ENCODE measurements at regions not wholly inside any gene's neighbourhood (a gene's known extent, or its start where the extent isn't known, plus 50 kb on each side); places are given as distances from the start of the nearest gene placed in this dataset.

- ChIA-PET CTCF (no interaction called here), POLR2A (no interaction called here)
- ATAC-seq (no peak), DNase-seq (ENCODE audit: low spot score) (no peak)
- Mint-ChIP-seq H3K36me3 (no peaks in the 10 kb centered on the region), H3K27ac (no peak overlapping the region), H3K4me1 (no peaks in the 10 kb centered on the region), H3K27me3 (ENCODE audit: low read depth) (no peaks in the 10 kb centered on the region; the same call in 1 of the 2 replicates), H3K4me3 (no peak overlapping the region), H3K9me3 (no peaks in the 10 kb centered on the region)
- TF ChIP-seq ATF6 (CRISPR knock-in tag; IDR thresholded peaks at IDR 0.05), result no peak
- TF ChIP-seq ZNF121 (CRISPR knock-in tag; IDR thresholded peaks at IDR 0.05), result no peak
- no peak for TF ChIP-seq NR3C1 (CRISPR knock-in tag; conservative IDR thresholded peaks at IDR 0.05; ENCODE audit: low read depth)
- no peak for TF ChIP-seq NR2C2 (CRISPR knock-in tag; IDR thresholded peaks at IDR 0.05)
- no peak for TF ChIP-seq GTF2I (CRISPR knock-in tag; conservative IDR thresholded peaks at IDR 0.05)
- TF ChIP-seq TEAD4 (CRISPR knock-in tag; IDR thresholded peaks at IDR 0.05), result no peak
- TF ChIP-seq MXD4 (CRISPR knock-in tag; IDR thresholded peaks at IDR 0.05; ENCODE audit: borderline replicate concordance), result no peak
- TF ChIP-seq CTCF (IDR thresholded peaks at IDR 0.05), result no peak
- no peak for TF ChIP-seq RELA (CRISPR knock-in tag; IDR thresholded peaks at IDR 0.05; ENCODE audit: borderline replicate concordance)
- no peak for TF ChIP-seq ZNF425 (CRISPR knock-in tag; conservative IDR thresholded peaks at IDR 0.05)
- TF ChIP-seq ZNF281 (CRISPR knock-in tag; IDR thresholded peaks at IDR 0.05), result no peak
- no peak for TF ChIP-seq USF1 (CRISPR knock-in tag; IDR thresholded peaks at IDR 0.05)
- TF ChIP-seq AR (CRISPR knock-in tag; IDR thresholded peaks at IDR 0.05), result no peak
- TF ChIP-seq PRDM15 (CRISPR knock-in tag; IDR thresholded peaks at IDR 0.05), result no peak
- no peak for TF ChIP-seq E2F4 (CRISPR knock-in tag; IDR thresholded peaks at IDR 0.05; ENCODE audit: borderline replicate concordance, low read depth)
- TF ChIP-seq HMGA2 (CRISPR knock-in tag; IDR thresholded peaks at IDR 0.05), result no peak
- TF ChIP-seq ZNF423 (CRISPR knock-in tag; IDR thresholded peaks at IDR 0.05), result no peak
- no peak for TF ChIP-seq ZNF317 (CRISPR knock-in tag; IDR thresholded peaks at IDR 0.05; ENCODE audit: borderline replicate concordance, low read depth)
- TF ChIP-seq ZNF232 (CRISPR knock-in tag; IDR thresholded peaks at IDR 0.05), result no peak
- no peak for TF ChIP-seq CREM (CRISPR knock-in tag; IDR thresholded peaks at IDR 0.05)
Observed at GRCh38 chr10:107275806-107276205, 111.3 kb upstream of the SORCS1 start.

All from WTC11 (cell line).